Lung (tissue), 11 donors: ENCODE measurements at regions not wholly inside any gene's neighbourhood (a gene's known extent, or its start where the extent isn't known, plus 50 kb on each side); places are given as distances from the start of the nearest gene placed in this dataset.

Experiments
- ATAC-seq: fragments of 200-7000 bp; cut with Tn5 transposase; one replicate; pipeline ENCODE4 v1.9.1; 2020; ENCODE audit warnings: moderate number of reproducible peaks; ENCODE audit not compliant: insufficient read depth, low FRiP score
- DNase-seq, 3 donors: peaks; one replicate each; pipeline ENCODE4 v3.0.0-alpha.2; 2013 to 2017
- H3K27ac ChIP-seq, 2 donors: one replicate each; pipeline ENCODE4 v1.5.1; 2013; ENCODE audit warnings: mild to moderate bottlenecking in 2 of 2, moderate library complexity in 2 of 2, control low read depth in 1 of 2, inconsistent platforms in 1 of 2, low read depth in 1 of 2, low read length in 1 of 2
- H3K27me3 ChIP-seq, 3 donors: one replicate each; pipeline ENCODE4 v1.5.1; 2013; ENCODE audit warnings: low read length in 2 of 3; ENCODE audit not compliant: control insufficient read depth in 3 of 3, insufficient read depth in 3 of 3
- H3K36me3 ChIP-seq, 4 donors: one replicate each; pipeline ENCODE4 v1.5.1; 2013; ENCODE audit warnings: low read length in 4 of 4, mild to moderate bottlenecking in 1 of 4, moderate library complexity in 1 of 4; ENCODE audit not compliant: control insufficient read depth in 4 of 4, insufficient read depth in 4 of 4
- H3K4me1 ChIP-seq, 5 donors: one replicate each; pipeline ENCODE4 v1.5.1; 2013; ENCODE audit warnings: low read length in 5 of 5, mild to moderate bottlenecking in 2 of 5, moderate library complexity in 1 of 5; ENCODE audit not compliant: control insufficient read depth in 5 of 5, insufficient read depth in 5 of 5
- H3K4me3 ChIP-seq: one replicate; pipeline ENCODE4 v1.5.1; 2013; ENCODE audit warnings: mild to moderate bottlenecking, control low read depth, moderate library complexity
- H3K9ac ChIP-seq, 2 donors: one replicate each; pipeline ENCODE4 v1.5.1; 2013; ENCODE audit warnings: low read length in 2 of 2, control low read depth in 1 of 2; ENCODE audit not compliant: insufficient read depth in 1 of 2
- H3K9me3 ChIP-seq, 4 donors: one replicate each; pipeline ENCODE4 v1.5.1; 2013; ENCODE audit warnings: low read length in 3 of 4, mild to moderate bottlenecking in 1 of 4, moderate library complexity in 1 of 4; ENCODE audit not compliant: control insufficient read depth in 4 of 4, insufficient read depth in 3 of 4
- CTCF ChIP-seq: IDR thresholded peaks from 2 replicates; pipeline ENCODE4 v1.5.1; 2012; ENCODE audit warnings: mild to moderate bottlenecking; ENCODE audit errors: control extremely low read depth, extremely low read depth
- WGBS, 2 donors: extraction: QIAGEN DNeasy Blood & Tissue Kit; methylation state at CpG; one replicate each; pipeline ENCODE4 v1.1.7; 2013; 5-methylcytosine and 5-hydroxymethylcytosine counted together
- donor health status: control.
- donor health status: control.
- donor health status: Bipolar disorder and iron deficiency.
- donor health status: healthy.
- donor health status: DM: yes; HTN: yes; CAD: no.

DNA sequence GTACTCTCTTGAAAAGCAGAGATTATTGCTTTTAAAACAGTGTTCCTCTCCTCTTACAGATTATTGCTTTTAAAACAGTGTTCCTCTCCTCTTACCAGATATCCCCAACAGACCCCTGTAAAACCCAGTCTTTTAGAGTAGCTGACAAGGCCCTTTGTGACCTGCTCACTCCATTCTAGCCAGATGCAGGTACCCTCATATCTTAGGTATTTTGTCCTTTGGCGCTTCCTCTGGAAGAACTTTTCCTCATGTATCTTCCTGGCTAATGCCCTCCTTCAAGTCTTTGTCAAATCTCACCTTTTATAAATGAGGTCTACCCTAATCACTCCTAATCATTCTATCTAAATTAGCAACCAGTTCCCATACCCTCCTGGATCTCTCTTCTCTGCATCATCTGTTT, 536.0 kb downstream of the BTBD3 start:
- H3K36me3 ChIP-seq, result no peaks in the 10 kb centered on the region
- no peaks in the 10 kb centered on the region for H3K4me1 ChIP-seq
- no peak overlapping the region for H3K9ac ChIP-seq
- ATAC-seq, result no peak
- H3K4me3 ChIP-seq, result no peak overlapping the region
- no peaks in the 10 kb centered on the region for H3K27me3 ChIP-seq
- 91 to 100% methylated on average over 1 of the region's 1 CpG for WGBS, 2 donors
- no peak overlapping the region for H3K27ac ChIP-seq
- DNase-seq, result no peak
- no peak for TF ChIP-seq CTCF
- H3K9me3 ChIP-seq, result peaks cover 0 to 7% (median 0%) of the 10 kb centered on the region in 4 donors

GRCh38 chr20:12455148-12455547, 537.5 kb downstream of the BTBD3 start:
- ATAC-seq, result no peak

DNA sequence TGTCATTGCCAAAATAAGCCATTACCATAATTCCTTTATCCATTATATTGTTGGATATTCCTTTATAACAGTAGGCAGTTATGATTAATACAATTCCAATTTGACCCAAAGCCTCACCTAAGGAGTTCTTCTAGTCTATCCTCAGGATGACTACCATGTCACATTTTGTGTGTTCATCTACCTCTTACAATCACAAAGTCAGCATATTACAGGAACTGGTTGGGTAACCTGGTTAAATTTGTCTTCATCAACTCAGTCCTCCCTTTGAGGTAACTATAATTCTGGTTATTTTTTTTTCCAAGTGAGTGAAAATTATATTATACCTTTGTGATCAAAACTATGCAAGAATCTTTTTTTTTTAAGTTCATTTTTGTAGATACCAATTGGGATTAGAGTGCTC, 540.5 kb downstream of the BTBD3 start:
- Histone ChIP-seq H3K9me3 (no peaks in the 10 kb centered on the region), H3K9ac (no peak overlapping the region), H3K4me1 (no peaks in the 10 kb centered on the region), H3K27ac (no peak overlapping the region), H3K27me3 (no peaks in the 10 kb centered on the region), H3K4me3 (no peak overlapping the region), H3K36me3 (no peaks in the 10 kb centered on the region)
- no peak for ATAC-seq
- no peak for DNase-seq
- TF ChIP-seq CTCF, result no peak

More at GRCh38 chr20:12455148-12455547, 537.5 kb downstream of the BTBD3 start:
- Histone ChIP-seq H3K36me3 (no peaks in the 10 kb centered on the region), H3K4me1 (no peaks in the 10 kb centered on the region), H3K9me3 (peaks cover 0 to 5% (median 0%) of the 10 kb centered on the region in 4 donors), H3K27me3 (no peaks in the 10 kb centered on the region), H3K9ac (no peak overlapping the region), H3K27ac (no peak overlapping the region), H3K4me3 (no peak overlapping the region)
- TF ChIP-seq CTCF, result no peak
- peak in 1 of 3 donors; percentile 5 for DNase-seq

DNA sequence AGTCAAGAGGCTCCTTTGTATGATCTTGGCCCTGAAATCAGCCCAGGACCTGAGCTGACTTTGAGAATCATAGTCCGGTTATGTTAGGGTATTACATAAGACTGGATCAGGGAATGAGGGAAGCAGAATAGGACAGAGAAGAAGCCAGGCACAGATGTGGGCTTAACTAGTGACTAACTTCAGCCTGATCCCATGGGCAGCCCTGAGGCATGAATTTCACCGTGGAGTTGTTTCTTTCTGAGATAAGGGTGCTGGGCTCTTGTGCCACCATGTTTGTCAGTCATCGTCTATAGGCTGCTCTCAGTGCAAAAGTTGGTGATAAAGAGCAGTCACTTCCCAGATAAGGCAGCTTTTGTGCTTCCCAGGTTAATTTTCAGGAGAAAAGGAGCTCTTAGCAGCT, 544.7 kb upstream of the SPTLC3 start:
- no peak for TF ChIP-seq CTCF
- Histone ChIP-seq H3K9me3 (no peaks in the 10 kb centered on the region), H3K27ac (no peak overlapping the region), H3K36me3 (no peaks in the 10 kb centered on the region), H3K27me3 (no peaks in the 10 kb centered on the region), H3K4me3 (no peak overlapping the region), H3K9ac (no peak overlapping the region), H3K4me1 (no peaks in the 10 kb centered on the region)
- ATAC-seq, result no peak
- 84 to 90% methylated on average over 3 of the region's 3 CpGs for WGBS, 2 donors
- no peak for DNase-seq
